Endothelial cell of umbilical vein (primary cell): ENCODE measurements at regions not wholly inside any gene's neighbourhood (a gene's known extent, or its start where the extent isn't known, plus 50 kb on each side); places are given as distances from the start of the nearest gene placed in this dataset.
"Not testable (repeated sequence)": the region's sequence is repeated elsewhere in the genome, so short reads cannot be mapped to it uniquely, and the experiment has no call there.

Experiments
- CTCF ChIP-seq, 2 donors: IDR thresholded peaks; 1 replicate in 1 of 2; 2 replicates in 1 of 2; pipeline ENCODE4 v1.5.1; 2011; ENCODE audit warnings: low read length in 2 of 2, mild to moderate bottlenecking in 2 of 2, moderate library complexity in 2 of 2, control low read depth in 1 of 2, inconsistent platforms in 1 of 2, low read depth in 1 of 2; ENCODE audit not compliant: insufficient read depth in 1 of 2; ENCODE audit errors: extremely low read depth in 1 of 2
- EZH2 ChIP-seq: IDR thresholded peaks from 2 replicates; pipeline ENCODE4 v1.6.1; 2012; ENCODE audit warnings: borderline replicate concordance, low read depth, mild to moderate bottlenecking, moderate library complexity, low read length, inconsistent platforms; ENCODE audit not compliant: severe bottlenecking
- FOS ChIP-seq: IDR thresholded peaks from 2 replicates; pipeline ENCODE4 v1.6.1; 2011; ENCODE audit warnings: mild to moderate bottlenecking, low read length, moderate library complexity, borderline replicate concordance; ENCODE audit not compliant: insufficient read depth
- GATA2 ChIP-seq: IDR thresholded peaks from 2 replicates; pipeline ENCODE4 v1.7.0; 2011; ENCODE audit warnings: low read depth, mild to moderate bottlenecking, moderate library complexity, mixed read lengths, low read length; ENCODE audit not compliant: insufficient read length, insufficient read depth
- JUN ChIP-seq: IDR thresholded peaks from 2 replicates; pipeline ENCODE4 v1.6.1; 2011; ENCODE audit warnings: borderline replicate concordance, low read depth; ENCODE audit not compliant: insufficient read length, insufficient read depth
- MYC ChIP-seq: IDR thresholded peaks from one replicate; pipeline ENCODE4 v1.6.1; 2011; ENCODE audit warnings: mild to moderate bottlenecking, low read depth, low read length
- POLR2A ChIP-seq: IDR thresholded peaks from 2 replicates; pipeline ENCODE4 v1.6.1; 2012; ENCODE audit warnings: low read depth, mild to moderate bottlenecking, control low read depth, low read length
- POLR2AphosphoS5 ChIP-seq: IDR thresholded peaks from 2 replicates; pipeline ENCODE4 v1.6.1; 2012; ENCODE audit warnings: low read depth, mild to moderate bottlenecking, control low read depth, low read length, moderate library complexity; ENCODE audit not compliant: insufficient read depth
- TF ChIP-seq, protein P1 (sequence below): IDR thresholded peaks from 2 replicates; pipeline ENCODE4 v1.6.1; 2011; ENCODE audit not compliant: insufficient read depth, insufficient read length

- not testable (repeated sequence) for TF ChIP-seq CTCF (IDR thresholded peaks at IDR 0.05; ENCODE audit: extremely low read depth in 1 of 2, insufficient read depth in 1 of 2, low read depth in 1 of 2, low read length in 2 of 2); POLR2AphosphoS5; POLR2A; EZH2; MYC; GATA2; JUN; FOS
- TF ChIP-seq, protein P1, sequence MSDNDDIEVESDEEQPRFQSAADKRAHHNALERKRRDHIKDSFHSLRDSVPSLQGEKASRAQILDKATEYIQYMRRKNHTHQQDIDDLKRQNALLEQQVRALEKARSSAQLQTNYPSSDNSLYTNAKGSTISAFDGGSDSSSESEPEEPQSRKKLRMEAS: not testable (repeated sequence)
Observed at GRCh38 chrY:6426701-6427100, 180.7 kb downstream of the TSPY2 start.
